ENCODE measurements at regions not wholly inside any gene's neighbourhood (a gene's known extent, or its start where the extent isn't known, plus 50 kb on each side); places are given as distances from the start of the nearest gene placed in this dataset.
"Not testable (repeated sequence)": the region's sequence is repeated elsewhere in the genome, so short reads cannot be mapped to it uniquely, and the experiment has no call there.

- TF ChIP-seq, protein P1, sequence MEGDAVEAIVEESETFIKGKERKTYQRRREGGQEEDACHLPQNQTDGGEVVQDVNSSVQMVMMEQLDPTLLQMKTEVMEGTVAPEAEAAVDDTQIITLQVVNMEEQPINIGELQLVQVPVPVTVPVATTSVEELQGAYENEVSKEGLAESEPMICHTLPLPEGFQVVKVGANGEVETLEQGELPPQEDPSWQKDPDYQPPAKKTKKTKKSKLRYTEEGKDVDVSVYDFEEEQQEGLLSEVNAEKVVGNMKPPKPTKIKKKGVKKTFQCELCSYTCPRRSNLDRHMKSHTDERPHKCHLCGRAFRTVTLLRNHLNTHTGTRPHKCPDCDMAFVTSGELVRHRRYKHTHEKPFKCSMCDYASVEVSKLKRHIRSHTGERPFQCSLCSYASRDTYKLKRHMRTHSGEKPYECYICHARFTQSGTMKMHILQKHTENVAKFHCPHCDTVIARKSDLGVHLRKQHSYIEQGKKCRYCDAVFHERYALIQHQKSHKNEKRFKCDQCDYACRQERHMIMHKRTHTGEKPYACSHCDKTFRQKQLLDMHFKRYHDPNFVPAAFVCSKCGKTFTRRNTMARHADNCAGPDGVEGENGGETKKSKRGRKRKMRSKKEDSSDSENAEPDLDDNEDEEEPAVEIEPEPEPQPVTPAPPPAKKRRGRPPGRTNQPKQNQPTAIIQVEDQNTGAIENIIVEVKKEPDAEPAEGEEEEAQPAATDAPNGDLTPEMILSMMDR (conservative IDR thresholded peaks at IDR 0.05) = not testable (repeated sequence)
- not testable (repeated sequence) for TF ChIP-seq ZFX (IDR thresholded peaks at IDR 0.05)
Observed at GRCh38 chr12:76933392-76933791, 54.6 kb upstream of the CSRP2 start.

Data from C4-2B (cell line).